GM23338 (cell line): ENCODE measurements at regions not wholly inside any gene's neighbourhood (a gene's known extent, or its start where the extent isn't known, plus 50 kb on each side); places are given as distances from the start of the nearest gene placed in this dataset.
A peak's percentile ranks its signal among the peaks of the same experiment; 100 is the strongest.

Source experiments
- ATAC-seq: fragments of 200-7000 bp; cut with Tn5 transposase; 3 replicates; pipeline ENCODE4 v1.9.1; 2020
- DNase-seq: peaks from one replicate; pipeline ENCODE4 v3.0.0-alpha.2; 2015; ENCODE audit warnings: low spot score
- H2AFZ ChIP-seq: fragments of 200-600 bp; sonication (generic); 2 replicates; pipeline ENCODE4 v1.8.0; 2016; ENCODE audit warnings: antibody characterized with exemption, mild to moderate bottlenecking, moderate library complexity
- H3F3A ChIP-seq: fragments of 200-600 bp; sonication (generic); replicated peaks from 2 replicates; pipeline ENCODE4 v1.8.0; 2017; ENCODE audit warnings: antibody characterized with exemption, mixed run types, low read depth
- H3K27ac ChIP-seq: fragments of 200-600 bp; sonication (generic); 2 replicates; pipeline ENCODE4 v1.6.1; 2016; ENCODE audit warnings: low read depth
- H3K27me3 ChIP-seq: fragments of 200-600 bp; sonication (generic); 2 replicates; pipeline ENCODE4 v1.8.0; 2016; ENCODE audit warnings: mild to moderate bottlenecking, mixed run types, moderate library complexity; ENCODE audit not compliant: insufficient read depth
- H3K36me3 ChIP-seq: fragments of 200-600 bp; sonication (generic); 2 replicates; pipeline ENCODE4 v1.8.0; 2016; ENCODE audit warnings: mild to moderate bottlenecking; ENCODE audit not compliant: insufficient read depth
- H3K4me1 ChIP-seq: fragments of 200-600 bp; sonication (generic); 2 replicates; pipeline ENCODE4 v1.8.0; 2016; ENCODE audit warnings: mild to moderate bottlenecking, moderate library complexity; ENCODE audit not compliant: insufficient read depth
- H3K4me2 ChIP-seq: fragments of 200-600 bp; sonication (generic); 2 replicates; pipeline ENCODE4 v1.7.1; 2017; ENCODE audit warnings: mixed run types
- H3K4me3 ChIP-seq: fragments of 200-600 bp; sonication (generic); 2 replicates; pipeline ENCODE4 v1.6.1; 2016; ENCODE audit warnings: mixed run types
- H3K79me2 ChIP-seq: fragments of 200-600 bp; sonication (generic); replicated peaks from 2 replicates; pipeline ENCODE4 v1.8.0; 2017; ENCODE audit warnings: mild to moderate bottlenecking; ENCODE audit not compliant: insufficient read depth
- H3K9me2 ChIP-seq: fragments of 200-600 bp; sonication (generic); 2 replicates; pipeline ENCODE4 v1.8.0; 2017; ENCODE audit not compliant: insufficient read depth
- H4K20me1 ChIP-seq: fragments of 200-600 bp; sonication (generic); replicated peaks from 2 replicates; pipeline ENCODE4 v1.8.0; 2017; ENCODE audit warnings: mild to moderate bottlenecking; ENCODE audit not compliant: insufficient read depth
- H3K27ac Mint-ChIP-seq: 2 replicates; pipeline ENCODE4 v1.8.0; 2020; ENCODE audit warnings: inconsistent platforms, mild to moderate bottlenecking, moderate library complexity, mixed read lengths
- H3K27me3 Mint-ChIP-seq: 3 replicates; pipeline ENCODE4 v1.8.0; 2022; ENCODE audit warnings: low read depth, mild to moderate bottlenecking, moderate library complexity, mixed read lengths, inconsistent platforms; ENCODE audit not compliant: insufficient read depth, poor library complexity
- H3K36me3 Mint-ChIP-seq: 3 replicates; pipeline ENCODE4 v1.8.0; 2021; ENCODE audit warnings: low read depth, mild to moderate bottlenecking, inconsistent platforms, moderate library complexity, mixed read lengths
- H3K4me1 Mint-ChIP-seq: 3 replicates; pipeline ENCODE4 v1.8.0; 2020; ENCODE audit warnings: mild to moderate bottlenecking, inconsistent platforms, mixed read lengths
- H3K4me3 Mint-ChIP-seq: 3 replicates; pipeline ENCODE4 v1.8.0; 2021; ENCODE audit warnings: moderate library complexity, mild to moderate bottlenecking, inconsistent platforms, mixed read lengths
- H3K9me3 Mint-ChIP-seq: 3 replicates; pipeline ENCODE4 v1.8.0; 2020; ENCODE audit warnings: moderate library complexity, mild to moderate bottlenecking, inconsistent platforms, mixed read lengths
- CREB1 ChIP-seq: fragments of 250-450 bp; sonication (Bioruptor Pico); IDR thresholded peaks from 2 replicates; pipeline ENCODE4 v1.5.0; 2020; ENCODE audit warnings: low read depth, mild to moderate bottlenecking, moderate library complexity
- EZH2 ChIP-seq: fragments of 200-600 bp; sonication (generic); IDR thresholded peaks from one replicate; pipeline ENCODE4 v1.8.0; 2017; ENCODE audit warnings: antibody characterized with exemption, mild to moderate bottlenecking, low read depth; ENCODE audit not compliant: unreplicated experiment
- EZH2phosphoT487 ChIP-seq: fragments of 200-600 bp; sonication (generic); IDR thresholded peaks from one replicate; pipeline ENCODE4 v1.8.1; 2018; ENCODE audit warnings: antibody characterized with exemption; ENCODE audit not compliant: unreplicated experiment
- JUNB ChIP-seq: IDR thresholded peaks from one replicate; pipeline ENCODE4 v1.6.1; 2016; ENCODE audit warnings: antibody characterized with exemption; ENCODE audit not compliant: unreplicated experiment
- NANOG ChIP-seq: IDR thresholded peaks from 2 replicates; pipeline ENCODE4 v1.6.1; 2016; ENCODE audit warnings: antibody characterized with exemption, borderline replicate concordance
- POLR2AphosphoS5 ChIP-seq: IDR thresholded peaks from 2 replicates; pipeline ENCODE4 v1.6.1; 2016; ENCODE audit warnings: antibody characterized with exemption, low read depth
- ZNF114 ChIP-seq: fragments of 250-450 bp; sonication (Bioruptor Pico); IDR thresholded peaks from 2 replicates; pipeline ENCODE4 v1.5.0; 2020; ENCODE audit warnings: mild to moderate bottlenecking, moderate library complexity
- TF ChIP-seq, protein P1 (sequence below), 2 experiments: fragments of 200-600 bp in 1 of 2; sonication (generic) in 1 of 2; conservative IDR thresholded peaks; 2 replicates each; pipeline versions ENCODE4 v1.5.1 to v1.6.1; 2016 to 2017; ENCODE audit warnings: antibody characterized with exemption in 2 of 2, low read depth in 2 of 2, mild to moderate bottlenecking in 2 of 2, moderate library complexity in 1 of 2
- TF ChIP-seq, protein P2 (sequence below): fragments of 250-450 bp; sonication (Bioruptor Pico); IDR thresholded peaks from 2 replicates; pipeline ENCODE4 v1.5.0; 2020; ENCODE audit warnings: mild to moderate bottlenecking, moderate library complexity

DNA sequence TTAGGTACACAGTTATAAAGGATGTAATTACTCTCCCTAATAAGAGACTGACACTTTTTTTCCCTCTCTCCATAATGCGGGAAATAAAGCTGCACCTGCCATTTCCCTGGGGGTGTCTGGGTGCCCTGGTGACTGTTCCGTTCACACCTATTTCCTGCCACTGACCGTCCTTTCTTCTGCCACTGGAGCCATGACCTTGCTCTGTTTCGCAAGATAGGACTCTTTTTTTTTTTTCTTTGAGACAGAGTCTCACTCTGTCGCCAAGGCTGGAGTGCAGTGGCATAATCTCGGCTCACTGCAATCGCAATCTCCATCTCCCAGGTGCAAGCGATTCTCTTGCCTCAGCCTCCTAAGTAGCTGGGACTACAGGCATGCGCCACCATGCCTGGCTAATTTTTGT, 66.1 kb upstream of the SERBP1 start (continued):
- TF ChIP-seq EZH2 (no peak), CREB1 (CRISPR knock-in tag) (no peak), ZNF114 (CRISPR knock-in tag) (no peak)

- Mint-ChIP-seq H3K27me3 (peaks cover 4% of the 10 kb centered on the region), H3K27ac (no peak overlapping the region), H3K4me3 (no peak overlapping the region), H3K36me3 (no peaks in the 10 kb centered on the region), H3K4me1 (no peaks in the 10 kb centered on the region), H3K9me3 (no peaks in the 10 kb centered on the region)
- Histone ChIP-seq H3K36me3 (no peaks in the 10 kb centered on the region), H4K20me1 (no peaks in the 10 kb centered on the region; the same call in 1 of the 2 replicates), H3K4me1 (no peaks in the 10 kb centered on the region), H3F3A (no peaks in the 10 kb centered on the region), H3K9me2 (no peaks in the 10 kb centered on the region), H3K79me2 (no peaks in the 10 kb centered on the region; the same call in 1 of the 2 replicates), H3K4me2 (peak overlapping the region; percentile 64), H3K27ac (no peak overlapping the region), H2AFZ (peak overlapping the region; percentile 85; the same call in 1 of the 2 replicates), H3K4me3 (peak overlapping the region; percentile 31; the same call in 1 of the 2 replicates), H3K27me3 (peaks cover 34% of the 10 kb centered on the region)
- peak; percentile 99 for ATAC-seq
- TF ChIP-seq EZH2 (no peak), POLR2AphosphoS5 (no peak), NANOG (peak; percentile 18; the same call in 1 of the 2 replicates)
- TF ChIP-seq, protein P1, sequence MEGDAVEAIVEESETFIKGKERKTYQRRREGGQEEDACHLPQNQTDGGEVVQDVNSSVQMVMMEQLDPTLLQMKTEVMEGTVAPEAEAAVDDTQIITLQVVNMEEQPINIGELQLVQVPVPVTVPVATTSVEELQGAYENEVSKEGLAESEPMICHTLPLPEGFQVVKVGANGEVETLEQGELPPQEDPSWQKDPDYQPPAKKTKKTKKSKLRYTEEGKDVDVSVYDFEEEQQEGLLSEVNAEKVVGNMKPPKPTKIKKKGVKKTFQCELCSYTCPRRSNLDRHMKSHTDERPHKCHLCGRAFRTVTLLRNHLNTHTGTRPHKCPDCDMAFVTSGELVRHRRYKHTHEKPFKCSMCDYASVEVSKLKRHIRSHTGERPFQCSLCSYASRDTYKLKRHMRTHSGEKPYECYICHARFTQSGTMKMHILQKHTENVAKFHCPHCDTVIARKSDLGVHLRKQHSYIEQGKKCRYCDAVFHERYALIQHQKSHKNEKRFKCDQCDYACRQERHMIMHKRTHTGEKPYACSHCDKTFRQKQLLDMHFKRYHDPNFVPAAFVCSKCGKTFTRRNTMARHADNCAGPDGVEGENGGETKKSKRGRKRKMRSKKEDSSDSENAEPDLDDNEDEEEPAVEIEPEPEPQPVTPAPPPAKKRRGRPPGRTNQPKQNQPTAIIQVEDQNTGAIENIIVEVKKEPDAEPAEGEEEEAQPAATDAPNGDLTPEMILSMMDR (conservative IDR thresholded peaks at IDR 0.05; ENCODE audit: low read depth in 2 of 2) = peak; percentile 96 to 100
- DNase-seq = peak; percentile 95
Observed at GRCh38 chr1:67500413-67500959, 70.3 kb upstream of the SERBP1 start.

DNA sequence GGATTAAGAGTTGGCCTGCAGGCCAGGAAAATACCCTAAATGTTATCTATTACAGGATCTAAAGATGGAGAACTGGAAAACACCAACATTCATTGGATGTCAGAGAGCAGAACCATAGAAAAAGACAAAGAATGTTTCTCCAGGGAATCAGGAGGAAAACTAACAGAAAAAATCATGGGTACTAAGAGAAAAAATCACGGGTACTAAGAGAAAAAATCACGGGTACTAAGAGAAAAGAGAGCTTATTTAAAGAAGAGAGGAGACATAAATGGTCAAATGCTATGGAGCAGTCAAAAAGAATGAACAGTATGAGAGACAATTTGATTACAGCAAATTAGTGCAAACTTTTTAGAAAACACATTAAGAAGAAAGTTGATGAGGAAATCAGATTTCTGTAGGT, 73.8 kb upstream of the SERBP1 start:
- Mint-ChIP-seq H3K27ac (no peak overlapping the region), H3K9me3 (no peaks in the 10 kb centered on the region), H3K36me3 (no peaks in the 10 kb centered on the region), H3K27me3 (peaks cover 4% of the 10 kb centered on the region), H3K4me3 (no peak overlapping the region), H3K4me1 (no peaks in the 10 kb centered on the region)
- no peak overlapping the region for H2AFZ ChIP-seq
- H3K27ac ChIP-seq = no peak overlapping the region
- no peaks in the 10 kb centered on the region for H3K36me3 ChIP-seq
- no peak overlapping the region for H3K4me2 ChIP-seq
- no peaks in the 10 kb centered on the region for H3K9me2 ChIP-seq
- DNase-seq (no peak), ATAC-seq (no peak)
- no peaks in the 10 kb centered on the region for H3K4me1 ChIP-seq
- no peaks in the 10 kb centered on the region; the same call in 1 of the 2 replicates for H4K20me1 ChIP-seq
- H3K79me2 ChIP-seq = no peaks in the 10 kb centered on the region; the same call in 1 of the 2 replicates
- H3F3A ChIP-seq = no peaks in the 10 kb centered on the region
- peaks cover 55% of the 10 kb centered on the region for H3K27me3 ChIP-seq
- no peak overlapping the region for H3K4me3 ChIP-seq
- TF ChIP-seq JUNB (no peak), EZH2 (no peak), ZNF114 (CRISPR knock-in tag) (no peak), EZH2phosphoT487 (no peak)
- TF ChIP-seq, protein P1 (conservative IDR thresholded peaks at IDR 0.05; ENCODE audit: low read depth in 2 of 2) = no peak
- TF ChIP-seq, protein P2, sequence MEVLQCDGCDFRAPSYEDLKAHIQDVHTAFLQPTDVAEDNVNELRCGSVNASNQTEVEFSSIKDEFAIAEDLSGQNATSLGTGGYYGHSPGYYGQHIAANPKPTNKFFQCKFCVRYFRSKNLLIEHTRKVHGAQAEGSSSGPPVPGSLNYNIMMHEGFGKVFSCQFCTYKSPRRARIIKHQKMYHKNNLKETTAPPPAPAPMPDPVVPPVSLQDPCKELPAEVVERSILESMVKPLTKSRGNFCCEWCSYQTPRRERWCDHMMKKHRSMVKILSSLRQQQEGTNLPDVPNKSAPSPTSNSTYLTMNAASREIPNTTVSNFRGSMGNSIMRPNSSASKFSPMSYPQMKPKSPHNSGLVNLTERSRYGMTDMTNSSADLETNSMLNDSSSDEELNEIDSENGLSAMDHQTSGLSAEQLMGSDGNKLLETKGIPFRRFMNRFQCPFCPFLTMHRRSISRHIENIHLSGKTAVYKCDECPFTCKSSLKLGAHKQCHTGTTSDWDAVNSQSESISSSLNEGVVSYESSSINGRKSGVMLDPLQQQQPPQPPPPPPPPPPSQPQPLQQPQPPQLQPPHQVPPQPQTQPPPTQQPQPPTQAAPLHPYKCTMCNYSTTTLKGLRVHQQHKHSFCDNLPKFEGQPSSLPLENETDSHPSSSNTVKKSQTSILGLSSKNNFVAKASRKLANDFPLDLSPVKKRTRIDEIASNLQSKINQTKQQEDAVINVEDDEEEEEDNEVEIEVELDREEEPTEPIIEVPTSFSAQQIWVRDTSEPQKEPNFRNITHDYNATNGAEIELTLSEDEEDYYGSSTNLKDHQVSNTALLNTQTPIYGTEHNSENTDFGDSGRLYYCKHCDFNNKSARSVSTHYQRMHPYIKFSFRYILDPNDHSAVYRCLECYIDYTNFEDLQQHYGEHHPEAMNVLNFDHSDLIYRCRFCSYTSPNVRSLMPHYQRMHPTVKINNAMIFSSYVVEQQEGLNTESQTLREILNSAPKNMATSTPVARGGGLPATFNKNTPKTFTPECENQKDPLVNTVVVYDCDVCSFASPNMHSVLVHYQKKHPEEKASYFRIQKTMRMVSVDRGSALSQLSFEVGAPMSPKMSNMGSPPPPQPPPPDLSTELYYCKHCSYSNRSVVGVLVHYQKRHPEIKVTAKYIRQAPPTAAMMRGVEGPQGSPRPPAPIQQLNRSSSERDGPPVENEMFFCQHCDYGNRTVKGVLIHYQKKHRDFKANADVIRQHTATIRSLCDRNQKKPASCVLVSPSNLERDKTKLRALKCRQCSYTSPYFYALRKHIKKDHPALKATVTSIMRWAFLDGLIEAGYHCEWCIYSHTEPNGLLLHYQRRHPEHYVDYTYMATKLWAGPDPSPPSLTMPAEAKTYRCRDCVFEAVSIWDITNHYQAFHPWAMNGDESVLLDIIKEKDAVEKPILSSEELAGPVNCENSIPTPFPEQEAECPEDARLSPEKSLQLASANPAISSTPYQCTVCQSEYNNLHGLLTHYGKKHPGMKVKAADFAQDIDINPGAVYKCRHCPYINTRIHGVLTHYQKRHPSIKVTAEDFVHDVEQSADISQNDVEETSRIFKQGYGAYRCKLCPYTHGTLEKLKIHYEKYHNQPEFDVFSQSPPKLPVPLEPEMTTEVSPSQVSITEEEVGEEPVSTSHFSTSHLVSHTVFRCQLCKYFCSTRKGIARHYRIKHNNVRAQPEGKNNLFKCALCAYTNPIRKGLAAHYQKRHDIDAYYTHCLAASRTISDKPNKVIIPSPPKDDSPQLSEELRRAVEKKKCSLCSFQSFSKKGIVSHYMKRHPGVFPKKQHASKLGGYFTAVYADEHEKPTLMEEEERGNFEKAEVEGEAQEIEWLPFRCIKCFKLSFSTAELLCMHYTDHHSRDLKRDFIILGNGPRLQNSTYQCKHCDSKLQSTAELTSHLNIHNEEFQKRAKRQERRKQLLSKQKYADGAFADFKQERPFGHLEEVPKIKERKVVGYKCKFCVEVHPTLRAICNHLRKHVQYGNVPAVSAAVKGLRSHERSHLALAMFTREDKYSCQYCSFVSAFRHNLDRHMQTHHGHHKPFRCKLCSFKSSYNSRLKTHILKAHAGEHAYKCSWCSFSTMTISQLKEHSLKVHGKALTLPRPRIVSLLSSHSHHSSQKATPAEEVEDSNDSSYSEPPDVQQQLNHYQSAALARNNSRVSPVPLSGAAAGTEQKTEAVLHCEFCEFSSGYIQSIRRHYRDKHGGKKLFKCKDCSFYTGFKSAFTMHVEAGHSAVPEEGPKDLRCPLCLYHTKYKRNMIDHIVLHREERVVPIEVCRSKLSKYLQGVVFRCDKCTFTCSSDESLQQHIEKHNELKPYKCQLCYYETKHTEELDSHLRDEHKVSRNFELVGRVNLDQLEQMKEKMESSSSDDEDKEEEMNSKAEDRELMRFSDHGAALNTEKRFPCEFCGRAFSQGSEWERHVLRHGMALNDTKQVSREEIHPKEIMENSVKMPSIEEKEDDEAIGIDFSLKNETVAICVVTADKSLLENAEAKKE (CRISPR knock-in tag) = no peak
